ENCODE measurements at regions not wholly inside any gene's neighbourhood (a gene's known extent, or its start where the extent isn't known, plus 50 kb on each side); places are given as distances from the start of the nearest gene placed in this dataset.
A peak's percentile ranks its signal among the peaks of the same experiment; 100 is the strongest.

DNA sequence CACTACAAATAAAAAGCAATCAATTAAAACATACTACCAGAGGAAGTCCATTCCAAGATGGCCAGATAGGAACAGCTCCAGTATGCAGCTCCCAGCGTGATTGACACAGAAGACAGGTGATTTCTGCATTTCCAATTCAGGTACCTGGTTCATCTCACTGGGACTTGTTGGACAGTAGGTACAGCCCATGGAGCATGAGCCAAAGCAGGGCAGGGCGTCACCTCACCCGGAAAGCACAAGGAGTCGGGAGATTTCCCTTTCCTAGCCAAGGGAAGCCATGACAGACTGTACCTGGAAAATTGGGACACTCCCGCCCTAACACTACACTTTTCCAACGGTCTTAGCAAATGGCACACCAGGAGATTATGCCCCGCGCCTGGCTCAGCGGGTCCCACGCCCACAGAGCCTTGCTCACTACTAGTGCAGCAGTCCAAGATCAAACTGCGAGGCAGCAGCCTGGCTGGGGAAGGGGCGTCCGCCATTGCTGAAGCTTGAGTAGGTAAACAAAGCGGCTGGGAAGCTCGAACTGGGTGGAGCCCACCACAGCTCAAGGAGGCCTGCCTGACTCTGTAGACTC lies 106.0 kb downstream of the BUD13 start:
- peak; percentile 15 for DNase-seq (ENCODE audit: low spot score)

DNA sequence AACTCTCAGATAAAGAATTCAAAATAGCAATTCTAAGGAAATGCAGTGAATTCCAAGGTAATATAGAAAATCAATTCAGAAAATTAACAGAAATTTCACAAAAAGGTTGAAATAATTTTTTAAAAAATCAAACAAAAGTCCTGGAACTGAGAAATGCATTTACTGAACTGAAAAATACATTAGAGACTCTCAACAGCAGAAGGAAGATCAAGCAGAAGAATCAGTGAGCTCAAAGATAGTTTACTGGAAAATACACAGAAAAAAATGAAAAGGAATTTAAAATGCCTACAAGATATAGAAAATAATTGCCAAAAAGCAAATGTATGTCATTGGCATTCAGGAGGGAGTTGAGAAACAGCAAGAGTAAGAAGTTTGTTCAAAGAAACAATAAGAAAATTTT lies 107.3 kb downstream of the BUD13 start:
- no peak for DNase-seq (ENCODE audit: low spot score)

DNA sequence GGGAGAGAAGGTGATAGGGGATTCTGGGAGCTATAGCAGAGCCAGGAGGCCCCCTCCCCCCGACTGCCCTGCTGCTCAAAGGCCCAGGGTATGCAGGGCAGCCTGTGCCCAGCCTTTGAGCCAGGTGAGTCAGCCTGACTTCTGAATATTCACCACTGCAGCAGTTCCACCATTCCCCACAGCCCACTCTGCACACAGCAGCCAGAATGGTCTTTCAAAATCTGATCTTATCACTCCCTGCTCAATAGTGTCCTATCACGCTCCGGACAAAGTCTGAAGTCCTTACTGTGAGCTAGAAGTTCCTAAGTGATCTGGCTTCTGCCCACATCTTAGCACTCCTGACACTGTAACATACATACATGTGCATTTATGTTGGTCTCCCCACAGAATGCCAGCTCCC lies 111.7 kb downstream of the BUD13 start:
- DNase-seq (ENCODE audit: low spot score) = no peak

DNA sequence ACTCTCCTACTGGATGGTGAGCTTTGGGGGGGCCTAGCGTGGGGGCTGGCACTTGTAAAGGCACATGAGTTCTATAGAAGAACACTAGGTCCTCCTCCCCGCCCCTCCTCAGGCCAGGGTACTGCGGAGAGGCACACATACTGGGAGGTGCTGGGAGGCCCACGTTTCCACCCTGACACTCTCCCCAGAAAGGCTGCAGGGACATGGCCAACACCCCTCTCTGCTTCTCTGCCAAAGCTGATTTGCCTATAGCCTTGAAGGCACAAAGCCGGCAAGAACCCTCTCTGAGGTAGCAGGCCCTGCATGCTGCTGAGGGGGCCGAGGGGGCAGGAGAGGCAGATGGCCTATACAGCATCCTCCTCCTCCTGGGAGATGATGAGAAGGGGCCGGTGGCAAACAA lies 112.8 kb downstream of the BUD13 start:
- no peak for DNase-seq (ENCODE audit: low spot score)

DNA sequence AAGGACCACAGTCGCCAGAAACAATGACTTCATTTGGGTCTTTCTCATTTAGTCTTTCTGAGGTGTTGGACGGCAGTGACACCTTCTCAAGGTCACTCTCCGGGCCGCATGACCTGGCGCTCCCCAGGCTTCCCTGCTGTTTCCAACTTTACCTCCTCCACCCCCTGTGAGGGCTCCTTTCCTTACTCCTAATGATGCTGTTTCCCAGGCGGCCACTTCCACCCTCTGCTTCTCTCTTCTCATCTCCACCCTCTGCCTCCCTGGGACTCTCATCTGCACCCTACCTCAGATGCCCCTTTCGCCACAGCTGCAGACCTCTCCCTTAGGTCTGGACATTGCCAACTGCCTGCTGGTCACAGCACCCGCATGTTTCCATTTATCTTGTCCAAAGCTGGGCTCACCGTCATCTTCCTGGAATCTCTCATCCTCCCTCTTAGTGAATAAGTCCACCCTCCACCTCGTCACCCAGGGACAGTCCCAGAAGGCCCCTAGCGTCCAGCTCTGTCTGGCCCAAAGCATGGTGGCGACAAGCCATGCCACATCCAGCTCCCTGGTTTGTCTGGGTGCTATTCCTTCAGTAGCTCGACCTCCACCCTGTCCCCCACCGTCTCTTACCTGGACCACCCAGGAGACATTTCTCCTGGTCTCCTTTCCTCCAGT lies 113.8 kb downstream of the BUD13 start:
- no peak for DNase-seq (ENCODE audit: low spot score)

DNA sequence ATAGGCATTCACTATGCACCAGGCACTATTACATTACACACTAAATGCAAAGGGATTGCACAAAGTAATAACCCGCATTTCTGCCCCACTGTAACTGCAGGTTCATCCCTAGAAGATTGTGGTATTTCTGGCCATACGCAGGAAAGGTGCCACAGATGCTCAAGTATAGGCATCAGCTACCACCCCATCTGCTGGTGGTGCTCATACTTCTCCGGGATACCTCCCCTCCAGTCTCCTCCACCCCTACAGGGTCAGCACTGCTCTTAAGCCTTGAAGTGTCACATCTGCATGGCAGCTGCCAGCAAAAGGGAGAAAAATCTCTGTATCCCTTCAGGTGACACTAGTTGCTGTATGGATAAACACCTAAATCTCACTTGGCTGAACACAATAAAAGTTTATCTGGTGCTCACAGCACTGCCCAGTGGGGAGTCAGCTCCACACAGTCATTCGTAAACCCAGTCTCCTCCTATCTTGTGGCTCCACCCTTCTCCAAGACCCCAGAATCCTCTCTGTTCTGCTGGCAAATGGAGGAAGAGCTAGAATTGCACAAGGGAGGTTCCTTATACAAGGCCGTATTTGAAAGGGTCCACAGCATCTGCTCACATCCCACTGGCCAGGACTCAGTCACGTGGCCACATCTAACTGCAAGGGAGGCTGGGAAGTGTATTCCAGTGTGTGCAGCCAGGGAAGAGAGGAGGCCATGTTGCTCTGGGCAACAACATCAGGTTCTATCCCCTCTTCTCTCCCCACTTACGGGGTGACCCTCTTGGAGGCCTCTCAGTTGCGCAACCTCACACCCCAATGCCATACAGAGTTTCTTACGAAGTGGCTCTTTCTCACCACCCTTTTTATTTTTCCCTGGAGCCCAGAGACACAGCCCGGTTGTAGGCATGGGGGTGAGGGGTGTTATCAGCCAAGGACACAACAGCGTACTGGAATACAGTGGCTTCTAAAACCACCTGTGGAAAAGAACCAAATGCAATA lies 114.7 kb downstream of the BUD13 start:
- DNase-seq (ENCODE audit: low spot score) = no peak

DNA sequence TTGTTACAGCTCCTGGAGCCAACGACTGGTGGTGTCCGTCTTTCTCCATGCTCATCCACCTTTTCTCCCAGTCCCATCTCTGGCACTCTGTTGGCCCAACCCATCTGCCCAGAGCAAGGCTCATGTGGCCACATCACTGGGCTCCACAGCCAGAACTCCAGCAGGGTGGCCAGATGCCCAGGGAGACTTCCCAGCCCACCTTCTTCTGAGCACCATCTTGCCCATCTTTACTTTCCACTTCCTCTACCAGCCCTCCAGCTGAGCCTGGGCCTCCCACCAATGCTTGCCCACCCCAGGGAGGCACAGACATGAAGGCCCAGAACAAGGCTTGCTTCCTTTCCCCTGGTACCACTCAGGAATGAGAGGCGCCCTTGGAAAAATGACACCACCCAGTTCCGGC lies 116.8 kb downstream of the BUD13 start:
- no peak for DNase-seq (ENCODE audit: low spot score)

DNA sequence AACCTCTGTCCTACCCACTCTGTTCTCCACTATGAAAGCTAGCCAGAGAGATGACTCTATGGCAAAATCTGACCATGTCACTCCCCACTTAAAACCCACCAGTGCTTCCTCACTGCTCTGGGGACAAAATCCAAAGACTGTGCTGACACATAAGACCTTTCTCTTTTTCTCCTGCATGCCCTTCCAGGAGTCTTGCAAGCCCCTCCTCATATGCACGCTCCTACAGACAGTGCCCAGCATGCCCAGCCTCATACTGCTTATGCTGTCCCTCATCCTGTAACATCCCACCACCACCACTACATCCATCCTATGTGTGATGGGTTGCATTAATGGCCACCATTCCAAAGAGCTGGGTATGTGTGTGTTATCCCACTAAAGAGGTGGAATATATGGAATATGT lies 118.3 kb downstream of the BUD13 start:
- DNase-seq (ENCODE audit: low spot score) = no peak

DNA sequence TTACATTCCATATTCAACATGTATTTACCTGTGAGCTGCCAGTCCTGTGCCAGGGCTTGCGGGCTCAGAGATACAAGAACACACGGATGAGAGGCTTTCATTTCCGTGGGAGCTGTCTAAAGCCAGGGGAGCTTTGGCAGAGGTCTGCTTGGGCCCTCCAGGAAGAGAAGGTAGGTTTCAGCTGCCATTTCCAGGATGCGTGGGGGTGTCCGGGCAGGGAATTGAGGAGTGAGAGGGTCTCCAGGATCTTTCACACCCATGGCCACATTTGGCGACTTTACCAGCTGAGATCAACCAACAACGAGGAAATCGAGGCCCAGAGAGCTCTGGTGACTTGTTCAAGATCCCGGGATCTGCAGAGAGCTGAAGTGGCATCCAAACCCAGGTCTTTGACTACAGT lies 119.6 kb downstream of the BUD13 start:
- DNase-seq (ENCODE audit: low spot score) = no peak

DNA sequence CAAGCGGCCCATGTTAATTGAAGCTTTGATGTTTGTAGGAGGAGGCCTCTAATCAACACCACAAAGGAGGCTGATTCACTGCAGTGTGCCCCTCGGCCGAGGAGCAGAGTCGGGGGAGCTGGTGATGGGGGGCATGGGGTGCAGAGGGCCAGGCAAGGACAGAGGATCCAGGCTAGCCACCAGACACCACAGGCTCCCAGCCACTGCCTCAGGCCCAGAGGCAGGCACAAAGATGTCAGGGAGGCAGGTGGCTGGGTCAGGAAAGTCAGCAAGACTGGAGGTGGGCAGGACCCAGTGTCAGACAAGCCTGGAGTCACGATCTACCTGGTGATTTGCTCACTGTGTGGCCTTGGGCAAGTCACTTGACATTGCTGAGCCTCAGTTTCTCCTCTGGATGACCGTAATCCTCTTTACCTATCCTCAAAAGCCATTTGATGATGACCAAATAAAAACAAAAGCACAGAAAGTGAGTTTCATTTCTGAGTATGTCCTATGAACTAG lies 121.0 kb downstream of the BUD13 start:
- no peak for DNase-seq (ENCODE audit: low spot score)

DNA sequence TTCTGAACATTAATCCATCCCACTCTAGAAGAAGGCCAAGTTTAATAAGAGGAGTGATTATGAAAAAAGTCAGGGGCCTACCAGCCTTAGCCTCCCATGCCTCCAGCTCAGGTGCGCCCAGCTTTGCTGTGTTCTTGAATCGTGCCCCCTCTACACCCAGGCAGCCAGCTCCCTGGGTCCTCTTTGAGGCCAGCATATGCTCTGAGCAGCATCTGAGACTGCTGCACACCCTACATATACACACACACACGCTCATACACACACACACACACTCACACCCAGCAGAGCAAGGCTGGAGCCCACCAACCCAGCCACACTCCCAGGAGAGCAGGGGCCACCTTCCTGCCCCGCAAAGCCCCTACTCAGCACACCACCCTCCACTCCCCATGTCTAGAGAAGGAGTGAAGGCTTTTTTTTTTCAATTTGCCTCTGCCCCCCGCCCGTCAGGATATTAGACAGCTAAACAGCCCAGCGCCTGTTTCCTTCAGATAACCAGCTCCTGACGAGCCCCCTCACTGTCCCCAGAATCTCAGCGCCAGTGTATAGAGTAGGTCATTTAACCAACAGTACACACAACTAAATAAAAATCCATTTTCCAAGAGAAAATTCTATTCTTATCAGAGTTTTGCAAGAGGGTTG lies 121.6 kb downstream of the BUD13 start:
- DNase-seq (ENCODE audit: low spot score) = peak; percentile 22

DNA sequence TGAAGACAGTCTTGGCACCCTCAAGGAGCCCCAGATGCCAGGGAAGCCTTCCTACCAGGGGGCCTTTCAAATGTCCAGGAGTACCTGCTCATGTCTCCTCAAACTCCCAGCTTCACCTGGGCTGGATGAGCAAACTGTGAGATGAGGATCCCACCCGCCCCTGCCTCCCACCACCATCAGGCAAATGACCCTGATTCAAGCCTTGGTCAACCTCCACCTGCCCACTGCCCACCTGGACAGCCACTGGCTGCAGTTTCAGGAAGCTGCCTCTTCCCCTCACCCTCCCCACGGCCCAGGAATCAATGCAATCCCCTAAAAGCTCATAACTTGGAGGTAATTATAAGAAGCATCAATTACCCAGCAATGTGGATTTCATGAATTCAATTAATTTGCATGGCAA lies 122.7 kb downstream of the BUD13 start:
- peak; percentile 12 for DNase-seq (ENCODE audit: low spot score)

DNA sequence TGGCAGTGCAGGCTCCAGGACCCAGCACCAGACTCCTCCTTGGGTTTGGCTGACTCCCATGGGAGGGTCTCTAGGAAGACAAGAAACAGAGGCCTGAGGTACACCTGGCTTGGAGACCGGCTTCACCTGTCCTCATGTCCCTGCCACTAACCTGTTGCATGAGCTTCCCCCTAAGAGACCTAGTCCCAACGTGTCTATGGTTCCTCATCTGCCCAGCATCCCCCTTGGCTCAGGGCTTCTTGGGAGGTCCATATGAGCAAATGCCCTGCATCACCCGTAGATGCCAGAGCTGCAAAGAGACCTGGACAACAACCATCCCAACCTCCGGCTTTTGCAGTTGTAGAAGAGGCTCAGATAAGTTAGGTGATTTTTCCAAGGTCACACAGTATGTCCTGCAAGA lies 123.5 kb downstream of the BUD13 start:
- DNase-seq (ENCODE audit: low spot score) = peak; percentile 20

DNA sequence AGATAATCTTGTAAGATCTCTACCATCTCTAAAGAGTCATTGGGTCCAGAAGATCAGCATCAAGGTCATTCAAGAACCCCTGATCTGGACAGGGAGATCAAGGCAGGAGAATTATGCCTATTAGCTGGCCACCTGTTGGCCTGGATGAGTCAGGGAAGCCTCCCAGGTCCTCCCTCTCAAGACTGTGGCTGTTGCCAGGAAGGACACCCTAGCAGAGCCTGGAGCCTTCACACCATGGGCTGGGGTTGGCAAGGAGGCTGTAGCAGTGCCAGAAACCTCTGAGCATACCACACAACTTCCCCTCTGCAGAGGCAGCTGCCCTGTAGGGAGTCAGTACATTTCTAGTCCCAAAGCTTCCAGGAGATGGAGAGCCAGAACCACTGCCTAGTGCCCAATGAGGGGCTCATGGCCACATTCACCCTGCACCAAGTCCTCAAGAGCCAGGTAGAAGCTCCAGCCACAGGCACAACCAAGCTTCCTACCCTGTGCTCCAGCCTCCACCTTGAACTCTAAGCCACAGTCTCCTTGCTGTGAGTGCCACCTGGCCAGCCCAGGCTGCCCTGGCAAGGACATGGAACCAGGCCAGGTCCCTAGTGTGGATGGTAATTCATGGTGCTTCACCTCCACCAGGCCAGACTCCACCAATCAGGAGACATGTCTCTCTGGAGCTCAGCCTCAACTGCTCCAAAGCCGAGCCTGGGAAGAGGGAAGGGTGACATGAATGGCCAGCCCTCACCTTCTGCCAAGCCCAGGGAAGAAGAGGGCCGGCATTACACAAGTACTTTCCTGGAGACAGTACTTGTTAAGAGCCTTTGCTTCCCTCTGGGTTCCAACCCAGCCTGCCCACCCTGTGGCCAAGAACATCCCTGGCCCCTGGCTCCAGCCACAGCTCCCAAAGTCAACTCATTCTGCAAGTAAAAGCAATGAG lies 124.3 kb downstream of the BUD13 start:
- DNase-seq (ENCODE audit: low spot score) = peak; percentile 21

DNA sequence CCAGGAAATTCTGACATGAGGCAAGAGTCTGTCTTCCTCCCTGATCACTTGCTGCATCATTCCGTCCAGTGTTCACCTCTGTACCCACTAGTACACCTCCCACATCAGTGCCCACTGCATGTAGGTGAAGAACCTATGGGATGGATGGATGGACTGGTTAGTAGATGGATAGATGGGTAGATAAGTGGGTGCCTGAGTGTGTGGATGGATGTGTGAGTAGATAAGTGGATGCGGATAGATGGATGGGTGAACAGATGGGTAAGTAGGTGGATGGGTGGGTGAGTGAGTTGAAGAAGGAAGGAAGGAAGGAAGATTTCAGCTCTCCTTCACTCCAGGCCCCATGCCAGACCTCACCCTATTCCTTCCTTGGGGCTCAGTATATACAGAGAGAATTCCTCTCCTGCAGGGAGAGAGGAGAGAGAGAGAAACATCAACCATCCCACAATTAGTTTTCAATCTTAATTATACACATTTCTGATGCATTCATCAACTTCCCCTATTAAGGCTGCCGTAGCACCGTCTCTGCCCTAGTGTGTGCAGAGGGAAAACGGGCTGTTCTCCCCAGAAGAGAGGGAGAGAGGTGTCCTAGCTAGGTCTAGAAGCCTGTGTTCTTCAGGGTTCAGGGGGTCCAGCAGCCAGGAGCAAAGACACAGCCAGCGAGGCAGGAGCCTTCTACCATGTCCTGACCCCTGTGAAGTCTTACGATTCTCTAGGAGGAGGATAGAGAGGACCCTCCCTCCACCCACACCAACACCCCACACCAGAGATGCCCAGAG lies 125.3 kb downstream of the BUD13 start:
- peak; percentile 17 for DNase-seq (ENCODE audit: low spot score)

DNA sequence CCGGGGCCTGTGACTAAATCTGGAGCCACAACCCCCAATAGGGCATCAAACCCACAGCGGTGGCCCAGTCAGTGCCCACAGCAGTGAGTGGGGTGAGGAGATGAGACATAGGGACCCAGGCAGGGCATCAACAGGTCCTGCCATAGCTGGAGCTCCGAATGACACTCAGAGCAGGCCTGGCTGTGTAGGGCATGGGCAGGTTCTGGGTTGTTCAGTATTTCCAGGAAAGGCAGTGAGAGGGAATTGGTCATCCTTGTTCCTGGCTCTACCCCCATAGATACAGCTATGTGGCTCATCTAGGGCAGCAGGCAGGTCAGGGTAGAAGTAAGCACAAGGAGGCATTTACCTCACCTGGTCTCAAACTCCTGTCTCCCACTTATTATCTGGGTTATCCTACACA lies 126.6 kb downstream of the BUD13 start:
- peak; percentile 23 for DNase-seq (ENCODE audit: low spot score)

DNA sequence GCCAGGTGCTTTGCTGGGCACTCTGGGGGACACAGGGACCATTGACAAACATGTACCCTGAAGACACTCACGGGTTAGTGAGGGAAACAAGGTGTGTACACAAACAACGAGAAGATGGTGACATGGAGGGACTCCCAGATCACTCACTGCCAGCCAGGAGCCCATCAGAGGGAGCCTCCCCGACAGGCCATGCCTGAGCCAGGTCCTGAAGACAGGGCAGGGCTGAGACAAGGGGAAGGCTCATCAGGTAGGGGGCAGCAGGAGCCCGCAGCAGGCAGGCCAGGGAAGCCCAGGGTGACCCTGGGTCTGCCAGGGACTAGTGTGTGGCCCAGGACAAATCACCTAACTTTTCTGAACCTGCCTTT lies 127.9 kb downstream of the BUD13 start:
- DNase-seq (ENCODE audit: low spot score) = peak; percentile 40

DNA sequence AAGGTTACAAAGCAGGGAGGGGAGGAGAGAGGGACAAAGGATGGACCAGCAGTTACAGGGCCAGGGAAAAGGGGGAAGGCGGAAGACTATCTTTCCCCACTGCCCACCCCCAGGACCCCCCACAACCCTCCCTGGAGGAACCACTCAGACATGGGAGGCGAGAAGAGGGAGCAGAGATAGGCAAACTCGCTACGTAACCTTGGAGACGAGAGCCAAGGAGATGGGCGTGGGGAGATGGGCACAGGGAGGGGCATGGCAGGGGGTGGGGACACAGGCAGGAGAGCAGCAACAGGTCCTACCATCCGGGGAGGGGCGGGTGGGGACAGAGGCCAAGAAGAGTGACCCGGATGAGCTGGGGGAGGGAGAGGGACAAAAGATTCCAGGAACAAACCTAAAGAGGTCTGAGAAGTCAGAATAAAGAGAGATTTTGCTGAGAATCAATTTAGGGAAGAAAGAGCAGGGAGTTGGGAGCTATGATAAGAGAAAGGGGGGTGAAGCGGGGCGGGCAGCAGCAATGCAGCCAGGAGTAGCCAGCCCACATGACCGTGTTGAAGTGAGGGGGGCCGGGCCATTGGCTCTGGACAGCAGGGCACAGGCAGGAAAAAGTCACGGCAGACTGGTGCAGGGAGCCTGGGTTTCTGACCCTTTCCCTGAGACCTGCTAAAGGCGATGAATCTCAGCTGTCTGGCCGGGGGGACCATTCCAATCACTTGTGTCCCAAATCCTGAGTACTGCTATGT lies 128.4 kb downstream of the BUD13 start:
- DNase-seq (ENCODE audit: low spot score) = no peak

DNA sequence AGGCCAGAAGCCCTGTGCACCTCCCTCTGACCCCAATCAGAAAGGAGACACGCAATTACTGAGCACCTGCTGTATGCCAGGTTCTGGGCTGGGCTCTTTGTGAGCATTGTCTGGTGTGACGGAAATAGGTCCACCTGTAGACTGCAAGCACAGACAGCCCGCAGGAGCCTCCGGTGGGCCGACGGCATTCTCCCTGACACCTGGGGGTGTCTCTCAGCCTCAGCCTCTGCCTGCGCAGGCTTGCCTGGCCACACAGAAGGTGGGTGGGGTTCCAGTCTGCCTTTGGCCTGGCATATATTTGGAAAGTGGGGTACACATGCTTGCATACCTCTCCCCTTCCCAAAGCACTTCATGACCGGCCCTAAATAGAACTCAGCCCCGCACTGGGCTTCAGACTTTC lies 129.3 kb downstream of the BUD13 start:
- DNase-seq (ENCODE audit: low spot score) = peak; percentile 40

DNA sequence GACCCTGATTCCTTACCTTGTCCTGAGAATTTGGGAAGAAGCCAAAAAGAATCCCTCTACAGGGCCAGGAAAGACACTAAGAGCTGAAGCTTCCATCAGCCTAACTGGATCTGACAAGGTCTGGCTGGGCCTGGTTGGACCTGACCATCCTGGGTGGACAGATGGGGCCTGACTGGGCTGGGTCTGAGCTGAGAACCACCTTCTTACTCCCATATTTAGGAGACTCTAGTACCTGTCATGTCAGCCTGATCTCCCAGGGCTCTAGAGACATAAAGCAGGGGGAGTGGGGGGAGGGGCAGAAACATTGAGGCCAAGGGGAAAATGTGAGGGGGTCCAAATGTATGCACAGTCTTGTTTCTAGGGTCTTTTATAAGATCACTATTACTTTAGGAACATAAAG lies 129.9 kb downstream of the BUD13 start:
- DNase-seq (ENCODE audit: low spot score) = peak; percentile 29
